ENCODE measurements at regions not wholly inside any gene's neighbourhood (a gene's known extent, or its start where the extent isn't known, plus 50 kb on each side); places are given as distances from the start of the nearest gene placed in this dataset.

DNA sequence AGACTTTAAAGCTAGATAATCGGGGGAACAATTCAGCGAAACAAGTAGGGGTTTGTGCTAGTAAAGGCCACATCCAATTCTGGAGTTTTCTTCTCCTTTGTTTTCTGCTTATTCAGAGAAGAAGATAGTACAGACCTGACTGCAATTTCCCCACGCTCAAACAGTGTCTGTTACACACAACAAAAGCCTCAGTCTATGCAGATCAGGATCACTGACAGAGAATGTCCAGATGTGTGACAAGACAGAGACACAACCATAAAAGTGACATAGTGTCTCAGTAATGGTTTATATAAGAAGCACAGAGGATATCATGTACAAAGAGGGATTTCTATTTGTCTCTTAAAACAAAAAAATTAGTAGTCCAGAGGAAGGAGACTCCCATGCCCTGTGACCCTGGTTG, 70.7 kb upstream of the GTF3A start:
- H3K27ac ChIP-seq, result no peak overlapping the region
- no peaks in the 10 kb centered on the region for H3K9me3 ChIP-seq (ENCODE audit: control insufficient read depth, low read length)
- no peak overlapping the region for H3K4me3 ChIP-seq (ENCODE audit: low read depth, low read length)
- no peaks in the 10 kb centered on the region for H3K27me3 ChIP-seq (ENCODE audit: control insufficient read depth, insufficient read depth, low read length)
- H3K4me2 ChIP-seq (ENCODE audit: low read length), result no peak overlapping the region
- H3K4me1 ChIP-seq, result no peaks in the 10 kb centered on the region
- no peaks in the 10 kb centered on the region for H3K36me3 ChIP-seq (ENCODE audit: control insufficient read depth, insufficient read depth, low read length)
- TF ChIP-seq, protein P1, sequence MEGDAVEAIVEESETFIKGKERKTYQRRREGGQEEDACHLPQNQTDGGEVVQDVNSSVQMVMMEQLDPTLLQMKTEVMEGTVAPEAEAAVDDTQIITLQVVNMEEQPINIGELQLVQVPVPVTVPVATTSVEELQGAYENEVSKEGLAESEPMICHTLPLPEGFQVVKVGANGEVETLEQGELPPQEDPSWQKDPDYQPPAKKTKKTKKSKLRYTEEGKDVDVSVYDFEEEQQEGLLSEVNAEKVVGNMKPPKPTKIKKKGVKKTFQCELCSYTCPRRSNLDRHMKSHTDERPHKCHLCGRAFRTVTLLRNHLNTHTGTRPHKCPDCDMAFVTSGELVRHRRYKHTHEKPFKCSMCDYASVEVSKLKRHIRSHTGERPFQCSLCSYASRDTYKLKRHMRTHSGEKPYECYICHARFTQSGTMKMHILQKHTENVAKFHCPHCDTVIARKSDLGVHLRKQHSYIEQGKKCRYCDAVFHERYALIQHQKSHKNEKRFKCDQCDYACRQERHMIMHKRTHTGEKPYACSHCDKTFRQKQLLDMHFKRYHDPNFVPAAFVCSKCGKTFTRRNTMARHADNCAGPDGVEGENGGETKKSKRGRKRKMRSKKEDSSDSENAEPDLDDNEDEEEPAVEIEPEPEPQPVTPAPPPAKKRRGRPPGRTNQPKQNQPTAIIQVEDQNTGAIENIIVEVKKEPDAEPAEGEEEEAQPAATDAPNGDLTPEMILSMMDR (IDR thresholded peaks at IDR 0.05), result no peak
- no peaks in the 10 kb centered on the region for H3K79me2 ChIP-seq
- no peak overlapping the region for H3K9ac ChIP-seq
- H2AFZ ChIP-seq, result no peak overlapping the region

DNA sequence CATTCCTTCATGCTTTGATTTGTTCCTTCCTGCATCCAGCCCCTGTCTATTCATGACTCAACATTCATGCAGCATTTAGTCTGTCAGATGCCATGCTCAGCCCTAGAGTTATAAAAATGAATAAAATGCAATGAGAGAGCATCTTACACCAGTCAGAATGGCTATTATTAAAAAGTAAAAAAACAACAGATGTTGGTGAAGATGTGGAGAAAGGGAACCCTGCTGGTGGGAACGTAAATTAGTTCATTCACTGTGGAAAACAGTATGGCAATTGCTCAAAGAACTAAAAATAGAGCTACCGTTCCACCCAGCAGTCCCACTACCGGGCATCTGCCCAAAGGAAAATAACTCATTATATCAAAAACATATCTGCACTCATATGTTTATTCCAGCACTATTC, 70.0 kb upstream of the GTF3A start:
- H3K36me3 ChIP-seq (ENCODE audit: control insufficient read depth, insufficient read depth, low read length), result no peaks in the 10 kb centered on the region
- no peak overlapping the region for H3K4me3 ChIP-seq (ENCODE audit: low read depth, low read length)
- H3K4me1 ChIP-seq, result no peaks in the 10 kb centered on the region
- no peaks in the 10 kb centered on the region for H3K79me2 ChIP-seq
- TF ChIP-seq, protein P1 (IDR thresholded peaks at IDR 0.05), result no peak
- H3K9ac ChIP-seq, result no peak overlapping the region
- no peak overlapping the region for H3K4me2 ChIP-seq (ENCODE audit: low read length)
- no peaks in the 10 kb centered on the region for H3K9me3 ChIP-seq (ENCODE audit: control insufficient read depth, low read length)
- H3K27me3 ChIP-seq (ENCODE audit: control insufficient read depth, insufficient read depth, low read length), result no peaks in the 10 kb centered on the region
- no peak overlapping the region for H2AFZ ChIP-seq
- no peak overlapping the region for H3K27ac ChIP-seq

DNA sequence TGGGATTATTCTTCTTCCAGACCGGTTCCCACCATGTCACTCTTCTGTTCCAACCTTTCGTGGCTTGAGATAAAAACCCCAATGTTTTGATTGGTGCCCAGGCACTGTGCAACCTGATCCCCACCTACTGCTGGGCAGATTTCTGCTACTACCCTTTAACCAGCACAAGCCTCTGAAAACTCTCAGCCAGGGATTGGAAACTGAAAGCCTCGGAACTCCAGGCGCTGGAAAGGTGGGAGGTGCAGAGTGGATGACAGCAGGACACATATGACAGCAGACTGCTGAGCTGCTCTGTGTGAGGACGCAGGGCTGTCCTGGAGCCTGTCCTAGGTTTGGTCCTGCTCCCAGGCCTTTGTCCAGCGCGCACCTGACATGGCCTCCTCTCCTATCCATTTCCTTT, 68.5 kb upstream of the GTF3A start:
- H3K27me3 ChIP-seq (ENCODE audit: control insufficient read depth, insufficient read depth, low read length), result peaks cover 3% of the 10 kb centered on the region
- no peak overlapping the region for H3K4me3 ChIP-seq (ENCODE audit: low read depth, low read length)
- H2AFZ ChIP-seq, result peak overlapping the region; percentile 46
- H3K27ac ChIP-seq, result no peak overlapping the region
- H3K4me1 ChIP-seq, result no peaks in the 10 kb centered on the region
- no peaks in the 10 kb centered on the region for H3K36me3 ChIP-seq (ENCODE audit: control insufficient read depth, insufficient read depth, low read length)
- no peak overlapping the region for H3K4me2 ChIP-seq (ENCODE audit: low read length)
- H3K9me3 ChIP-seq (ENCODE audit: control insufficient read depth, low read length), result no peaks in the 10 kb centered on the region
- H3K79me2 ChIP-seq, result no peaks in the 10 kb centered on the region
- TF ChIP-seq, protein P1 (IDR thresholded peaks at IDR 0.05), result no peak
- no peak overlapping the region for H3K9ac ChIP-seq

DNA sequence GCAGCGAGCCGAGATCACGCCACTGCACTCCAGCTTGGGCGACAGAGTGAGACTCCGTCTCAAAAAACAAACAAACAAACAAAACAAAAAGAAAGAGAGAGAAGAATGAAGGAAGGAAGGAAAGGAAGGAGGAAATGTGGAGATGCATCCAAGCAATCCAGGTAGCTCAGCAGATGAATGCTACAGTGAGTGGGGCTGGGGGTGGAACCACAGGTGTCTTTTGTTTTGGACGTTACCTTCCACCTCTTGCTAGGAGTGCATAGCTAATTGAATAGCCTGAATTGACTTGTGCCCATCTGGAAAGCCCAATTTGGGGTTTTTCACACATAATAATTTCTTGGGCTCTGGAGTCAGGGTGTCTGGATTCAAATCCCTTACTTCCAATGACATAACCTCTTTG, 66.0 kb upstream of the GTF3A start:
- Histone ChIP-seq H3K4me2 (ENCODE audit: low read length) (no peak overlapping the region), H3K4me1 (no peaks in the 10 kb centered on the region), H3K36me3 (ENCODE audit: control insufficient read depth, insufficient read depth, low read length) (no peaks in the 10 kb centered on the region), H3K9me3 (ENCODE audit: control insufficient read depth, low read length) (no peaks in the 10 kb centered on the region), H3K79me2 (no peaks in the 10 kb centered on the region), H3K9ac (no peak overlapping the region), H2AFZ (no peak overlapping the region), H3K27ac (no peak overlapping the region), H3K27me3 (ENCODE audit: control insufficient read depth, insufficient read depth, low read length) (peaks cover 3% of the 10 kb centered on the region), H3K4me3 (ENCODE audit: low read depth, low read length) (no peak overlapping the region)
- TF ChIP-seq, protein P1 (IDR thresholded peaks at IDR 0.05), result no peak

DNA sequence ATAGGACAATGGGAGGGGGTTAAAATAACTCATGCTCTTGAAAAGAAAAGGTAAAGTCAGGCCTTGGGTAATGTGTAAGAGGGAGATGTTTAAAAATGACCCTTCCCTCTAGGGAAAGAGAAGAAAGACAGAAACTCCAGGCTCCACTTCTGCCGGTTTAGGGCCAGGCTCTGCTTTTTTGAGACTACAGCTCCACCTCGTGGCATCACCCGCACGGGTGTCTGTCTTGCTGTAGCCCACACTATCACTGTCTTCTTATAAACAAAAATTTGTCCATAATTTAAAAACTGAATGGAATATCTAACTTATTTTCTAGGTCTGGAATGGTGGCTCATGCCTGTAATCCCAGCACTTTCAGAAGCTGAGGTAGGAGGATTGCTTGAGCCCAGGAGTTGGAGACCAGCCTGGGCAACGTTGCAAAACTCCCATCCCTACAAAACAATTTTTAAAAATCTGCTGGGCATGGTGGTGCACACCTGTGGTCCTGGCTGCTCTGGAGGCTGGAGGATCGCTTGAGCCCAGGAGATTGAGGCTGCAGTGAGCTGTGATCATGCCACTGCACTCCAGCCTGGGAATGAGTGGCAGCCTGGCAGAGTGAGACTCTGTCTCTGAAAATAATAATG, 65.1 kb upstream of the GTF3A start:
- Histone ChIP-seq H3K27ac (no peak overlapping the region), H2AFZ (no peak overlapping the region), H3K4me2 (ENCODE audit: low read length) (no peak overlapping the region), H3K4me3 (ENCODE audit: low read depth, low read length) (no peak overlapping the region), H3K4me1 (no peaks in the 10 kb centered on the region), H3K27me3 (ENCODE audit: control insufficient read depth, insufficient read depth, low read length) (peaks cover 3% of the 10 kb centered on the region), H3K79me2 (no peaks in the 10 kb centered on the region), H3K36me3 (ENCODE audit: control insufficient read depth, insufficient read depth, low read length) (no peaks in the 10 kb centered on the region), H3K9me3 (ENCODE audit: control insufficient read depth, low read length) (no peaks in the 10 kb centered on the region), H3K9ac (no peak overlapping the region)
- TF ChIP-seq, protein P1 (IDR thresholded peaks at IDR 0.05), result peak; percentile 44

All from parathyroid adenoma (tissue), 2 donors.